ENCODE measurements at regions not wholly inside any gene's neighbourhood (a gene's known extent, or its start where the extent isn't known, plus 50 kb on each side); places are given as distances from the start of the nearest gene placed in this dataset.

- Histone ChIP-seq H3K9me2 (ENCODE audit: insufficient read depth) (no peaks in the 10 kb centered on the region), H3K79me2 (ENCODE audit: low read depth) (no peaks in the 10 kb centered on the region), H3K4me1 (replicated peaks; ENCODE audit: insufficient read depth) (no peaks in the 10 kb centered on the region), H3K9me3 (ENCODE audit: insufficient read depth, low read depth) (no peaks in the 10 kb centered on the region), H3K27me3 (ENCODE audit: insufficient read depth, low read depth) (peaks cover 87% of the 10 kb centered on the region), H4K20me1 (ENCODE audit: insufficient read depth) (no peaks in the 10 kb centered on the region; the same call in 1 of the 2 replicates), H3K27ac (no peak overlapping the region), H2AFZ (no peak overlapping the region), H3K4me3 (no peak overlapping the region), H3F3A (ENCODE audit: insufficient read depth, low read depth) (no peaks in the 10 kb centered on the region), H3K4me2 (no peak overlapping the region), H3K36me3 (ENCODE audit: low read depth) (no peaks in the 10 kb centered on the region)
- BruUV-seq (replicated peaks) = no TSS peak
- ChIA-PET CTCF (no interaction called here), POLR2A (ENCODE audit: unreplicated experiment) (no interaction called here)
- intact Hi-C loops (cut with micrococcal nuclease; ENCODE audit: unreplicated experiment) = loop anchor here (1.0 to 10.0 kb wide), 8 partner anchors 41 to 1197 kb away; partner anchors contain the start of gene EXOC3
- DNase-seq = peak; percentile 78 to 92
- peak; percentile 90 for TF ChIP-seq CTCF (conservative IDR thresholded peaks at IDR 0.05)
- no peak for TF ChIP-seq EZH2 (IDR thresholded peaks at IDR 0.05; ENCODE audit: low read depth)
Observed at GRCh38 chr5:1641560-1642166, 117.9 kb upstream of the LPCAT1 start.

GRCh38 chr5:1641041-1641440, 117.3 kb upstream of the LPCAT1 start:
- Histone ChIP-seq H3K36me3 (ENCODE audit: low read depth) (no peaks in the 10 kb centered on the region), H3K9me3 (ENCODE audit: insufficient read depth, low read depth) (no peaks in the 10 kb centered on the region), H3K27ac (no peak overlapping the region), H3K9me2 (ENCODE audit: insufficient read depth) (no peaks in the 10 kb centered on the region), H3K4me2 (no peak overlapping the region), H3K79me2 (ENCODE audit: low read depth) (no peaks in the 10 kb centered on the region), H3F3A (ENCODE audit: insufficient read depth, low read depth) (no peaks in the 10 kb centered on the region), H2AFZ (no peak overlapping the region), H3K27me3 (ENCODE audit: insufficient read depth, low read depth) (peaks cover 93% of the 10 kb centered on the region), H3K4me1 (replicated peaks; ENCODE audit: insufficient read depth) (no peaks in the 10 kb centered on the region), H4K20me1 (ENCODE audit: insufficient read depth) (no peaks in the 10 kb centered on the region; the same call in 1 of the 2 replicates), H3K4me3 (no peak overlapping the region)
- TF ChIP-seq EZH2 (IDR thresholded peaks at IDR 0.05; ENCODE audit: low read depth) (no peak), CTCF (conservative IDR thresholded peaks at IDR 0.05) (no peak)
- ChIA-PET CTCF (no interaction called here), POLR2A (ENCODE audit: unreplicated experiment) (no interaction called here)
- intact Hi-C loops (cut with micrococcal nuclease; ENCODE audit: unreplicated experiment) = loop anchor here (1.0 to 10.0 kb wide), 8 partner anchors 40 to 1196 kb away; partner anchors contain the start of gene EXOC3
- BruUV-seq (replicated peaks) = no TSS peak
- no peak for DNase-seq

GRCh38 chr5:1640421-1640881, 116.7 kb upstream of the LPCAT1 start:
- TF ChIP-seq CTCF (conservative IDR thresholded peaks at IDR 0.05) (no peak), EZH2 (IDR thresholded peaks at IDR 0.05; ENCODE audit: low read depth) (no peak)
- no peak for DNase-seq
- Histone ChIP-seq H3K4me2 (no peak overlapping the region), H4K20me1 (ENCODE audit: insufficient read depth) (no peaks in the 10 kb centered on the region; the same call in 1 of the 2 replicates), H3K27ac (no peak overlapping the region), H3K9me2 (ENCODE audit: insufficient read depth) (no peaks in the 10 kb centered on the region), H3K79me2 (ENCODE audit: low read depth) (no peaks in the 10 kb centered on the region), H3K9me3 (ENCODE audit: insufficient read depth, low read depth) (no peaks in the 10 kb centered on the region), H3F3A (ENCODE audit: insufficient read depth, low read depth) (no peaks in the 10 kb centered on the region), H3K4me3 (no peak overlapping the region), H3K4me1 (replicated peaks; ENCODE audit: insufficient read depth) (no peaks in the 10 kb centered on the region), H3K27me3 (ENCODE audit: insufficient read depth, low read depth) (peaks cover 97% of the 10 kb centered on the region), H2AFZ (no peak overlapping the region), H3K36me3 (ENCODE audit: low read depth) (no peaks in the 10 kb centered on the region)
- intact Hi-C loops (cut with micrococcal nuclease; ENCODE audit: unreplicated experiment) = loop anchor here (2.0 to 10.0 kb wide), 5 partner anchors 40 to 1196 kb away; partner anchors contain the start of gene EXOC3
- CTCF ChIA-PET = no interaction called here
- POLR2A ChIA-PET (ENCODE audit: unreplicated experiment) = no interaction called here
- no TSS peak for BruUV-seq (replicated peaks)

Measured in PC-9 (cell line).